ENCODE measurements at regions not wholly inside any gene's neighbourhood (a gene's known extent, or its start where the extent isn't known, plus 50 kb on each side); places are given as distances from the start of the nearest gene placed in this dataset.
"Not testable (repeated sequence)": the region's sequence is repeated elsewhere in the genome, so short reads cannot be mapped to it uniquely, and the experiment has no call there.

- peak in 1 of 2 donors; percentile 6 for DNase-seq (ENCODE audit: low read depth in 2 of 2)
Observed at GRCh38 chr17:27206447-27206846, 87.5 kb upstream of the WSB1 start.

GRCh38 chr17:27207073-27207513, 86.8 kb upstream of the WSB1 start:
- DNase-seq (ENCODE audit: low read depth in 2 of 2) = peak in 1 of 2 donors; percentile 46

- DNase-seq (ENCODE audit: low read depth in 2 of 2) = not testable (repeated sequence)
Observed at GRCh38 chr17:27208370-27208769, 85.5 kb upstream of the WSB1 start.

GRCh38 chr17:27209316-27209715, 84.6 kb upstream of the WSB1 start:
- no peak for DNase-seq (ENCODE audit: low read depth in 2 of 2)

- DNase-seq (ENCODE audit: low read depth in 2 of 2) = not testable (repeated sequence)
Observed at GRCh38 chr17:27210809-27211208, 83.1 kb upstream of the WSB1 start.

GRCh38 chr17:27216836-27217235, 77.1 kb upstream of the WSB1 start:
- DNase-seq (ENCODE audit: low read depth in 2 of 2) = no peak

- no peak for DNase-seq (ENCODE audit: low read depth in 2 of 2)
Observed at GRCh38 chr17:27217631-27218030, 76.3 kb upstream of the WSB1 start.

- DNase-seq (ENCODE audit: low read depth in 2 of 2) = no peak
Observed at GRCh38 chr17:27218041-27218440, 75.9 kb upstream of the WSB1 start.

GRCh38 chr17:27218719-27219488, 75.0 kb upstream of the WSB1 start:
- DNase-seq (ENCODE audit: low read depth in 2 of 2) = no peak

GRCh38 chr17:27222515-27222914, 71.4 kb upstream of the WSB1 start:
- DNase-seq (ENCODE audit: low read depth in 2 of 2) = no peak

- DNase-seq (ENCODE audit: low read depth in 2 of 2) = peak in 1 of 2 donors; percentile 22
Observed at GRCh38 chr17:27224526-27225315, 69.2 kb upstream of the WSB1 start.

GRCh38 chr17:27226611-27227230, 67.2 kb upstream of the WSB1 start:
- peak in 1 of 2 donors; percentile 76 for DNase-seq (ENCODE audit: low read depth in 2 of 2)

GRCh38 chr17:27230996-27231395, 62.9 kb upstream of the WSB1 start:
- no peak for DNase-seq (ENCODE audit: low read depth in 2 of 2)

- no peak for DNase-seq (ENCODE audit: low read depth in 2 of 2)
Observed at GRCh38 chr17:27232328-27232727, 61.6 kb upstream of the WSB1 start.

- no peak for DNase-seq (ENCODE audit: low read depth in 2 of 2)
Observed at GRCh38 chr17:27233059-27233458, 60.9 kb upstream of the WSB1 start.

GRCh38 chr17:27233776-27234175, 60.1 kb upstream of the WSB1 start:
- DNase-seq (ENCODE audit: low read depth in 2 of 2) = no peak

GRCh38 chr17:27236717-27237315, 57.1 kb upstream of the WSB1 start:
- DNase-seq (ENCODE audit: low read depth in 2 of 2) = peak; percentile 62 to 80

GRCh38 chr17:27237890-27238289, 56.0 kb upstream of the WSB1 start:
- DNase-seq (ENCODE audit: low read depth in 2 of 2) = no peak

- no peak for DNase-seq (ENCODE audit: low read depth in 2 of 2)
Observed at GRCh38 chr17:27239046-27239445, 54.9 kb upstream of the WSB1 start.

GRCh38 chr17:27239584-27239983, 54.3 kb upstream of the WSB1 start:
- no peak for DNase-seq (ENCODE audit: low read depth in 2 of 2)

GRCh38 chr17:27240086-27240801, 53.7 kb upstream of the WSB1 start:
- no peak for DNase-seq (ENCODE audit: low read depth in 2 of 2)

All from dermis microvascular lymphatic vessel endothelial cell (primary cell).